Amniotic epithelial cell (primary cell): ENCODE measurements at regions not wholly inside any gene's neighbourhood (a gene's known extent, or its start where the extent isn't known, plus 50 kb on each side); places are given as distances from the start of the nearest gene placed in this dataset.

ENCODE experiments used
- DNase-seq: peaks from one replicate; pipeline ENCODE4 v3.0.0-alpha.2; 2010; ENCODE audit warnings: low read depth

DNA sequence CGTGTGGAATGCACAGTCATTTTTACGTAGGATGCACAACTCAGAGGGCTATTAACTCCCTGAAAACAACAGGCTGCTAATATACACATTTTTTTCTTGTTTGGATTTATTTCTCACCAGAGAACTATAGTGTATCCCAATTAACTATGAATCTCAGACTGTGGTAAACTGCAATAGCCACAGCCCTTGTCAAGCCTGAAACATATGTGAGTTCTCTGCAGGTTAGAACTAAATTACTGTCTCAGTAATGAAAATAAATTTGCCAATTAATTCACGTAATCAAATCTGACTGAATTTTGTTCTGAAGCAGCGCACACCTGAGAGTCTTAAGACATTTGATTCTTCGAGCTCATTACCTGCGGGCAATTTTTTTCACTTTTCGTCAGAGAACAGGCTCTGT is 318.6 kb downstream of the PMP22 start:
- DNase-seq, result no peak

DNA sequence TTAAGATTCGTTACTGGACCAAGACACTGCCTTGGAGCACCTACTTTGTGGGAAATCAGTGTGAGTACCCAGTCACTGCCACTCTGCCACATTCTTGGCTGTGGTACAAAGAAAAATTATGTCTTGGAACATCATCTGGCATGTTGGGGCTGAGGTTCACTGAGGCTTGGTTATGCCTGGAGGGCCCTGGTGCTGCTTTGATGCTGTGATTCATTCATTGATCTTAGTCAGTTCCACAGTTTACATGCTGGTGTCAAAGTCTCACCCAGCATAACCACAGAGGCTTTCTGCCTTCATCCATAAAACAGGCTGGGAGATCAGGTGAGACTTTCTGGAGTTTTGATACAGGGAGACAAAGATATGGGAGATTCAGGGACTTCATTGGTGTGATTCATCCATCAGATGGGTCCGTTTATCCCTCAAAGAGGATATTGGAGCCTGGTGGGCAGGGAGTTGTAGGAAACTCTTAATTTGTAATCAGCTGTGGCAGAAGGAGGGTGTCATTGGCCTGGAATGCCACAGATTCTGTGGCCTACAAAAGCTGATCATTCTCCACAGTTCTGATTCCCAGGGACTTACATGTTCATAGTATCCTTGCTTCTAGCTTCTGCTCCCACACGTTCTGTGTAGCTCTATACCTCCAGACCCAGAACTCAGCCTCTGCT is 322.5 kb downstream of the PMP22 start:
- no peak for DNase-seq

DNA sequence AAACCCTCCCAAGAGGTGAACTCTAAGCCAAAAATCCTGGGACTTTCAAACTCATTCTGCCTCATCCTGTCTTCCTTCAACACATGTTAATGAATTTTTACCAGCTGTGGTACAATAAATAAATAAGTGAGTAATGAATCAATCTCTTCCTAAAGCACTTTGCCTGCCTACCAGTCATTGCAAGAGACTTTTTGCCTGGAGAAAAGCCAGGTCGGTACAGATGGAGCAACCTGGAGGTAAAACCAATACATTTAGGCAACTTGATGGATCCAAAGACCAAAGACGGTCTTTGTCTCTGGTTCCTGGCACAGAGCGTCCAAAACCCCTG is 324.2 kb downstream of the PMP22 start:
- DNase-seq, result no peak

DNA sequence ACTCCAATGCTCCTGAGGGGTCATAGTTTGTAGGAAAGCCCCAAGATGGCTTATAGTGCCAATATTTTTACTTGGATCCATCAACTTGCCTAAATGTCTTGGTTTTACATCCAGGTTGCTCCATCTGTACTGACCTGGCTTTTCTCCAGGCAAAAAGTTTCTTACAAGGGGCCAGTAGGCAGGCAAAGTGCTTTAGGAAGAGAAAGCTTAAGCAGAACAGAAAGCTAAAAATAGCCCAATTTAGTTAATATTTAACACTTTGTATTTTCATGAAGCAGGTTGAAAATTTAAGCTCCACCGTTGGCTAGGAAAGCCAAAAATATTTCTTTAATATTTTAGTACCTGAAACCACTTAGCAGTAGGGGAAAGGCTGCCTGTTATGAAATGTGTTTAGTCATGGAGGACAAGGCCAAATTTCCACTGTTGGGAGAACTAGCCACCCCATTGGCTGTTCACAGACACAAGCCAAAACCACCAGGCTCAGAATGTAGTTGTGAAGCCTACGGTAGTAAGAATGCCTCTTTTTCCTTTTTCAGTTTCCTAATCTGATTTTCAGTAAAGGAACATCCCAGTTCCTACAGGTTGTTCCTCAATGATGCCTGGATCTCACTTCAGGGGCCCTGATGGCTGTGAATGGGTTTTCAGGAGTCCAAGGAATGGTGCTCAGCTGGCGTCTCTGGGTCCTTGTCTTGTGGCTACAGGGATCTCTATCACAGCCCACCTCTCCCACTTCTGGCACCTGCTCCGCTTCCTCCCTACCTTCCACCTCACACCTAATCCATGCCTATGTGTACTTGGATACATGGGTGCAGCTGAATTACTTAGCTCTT is 324.8 kb downstream of the PMP22 start:
- DNase-seq, result no peak

DNA sequence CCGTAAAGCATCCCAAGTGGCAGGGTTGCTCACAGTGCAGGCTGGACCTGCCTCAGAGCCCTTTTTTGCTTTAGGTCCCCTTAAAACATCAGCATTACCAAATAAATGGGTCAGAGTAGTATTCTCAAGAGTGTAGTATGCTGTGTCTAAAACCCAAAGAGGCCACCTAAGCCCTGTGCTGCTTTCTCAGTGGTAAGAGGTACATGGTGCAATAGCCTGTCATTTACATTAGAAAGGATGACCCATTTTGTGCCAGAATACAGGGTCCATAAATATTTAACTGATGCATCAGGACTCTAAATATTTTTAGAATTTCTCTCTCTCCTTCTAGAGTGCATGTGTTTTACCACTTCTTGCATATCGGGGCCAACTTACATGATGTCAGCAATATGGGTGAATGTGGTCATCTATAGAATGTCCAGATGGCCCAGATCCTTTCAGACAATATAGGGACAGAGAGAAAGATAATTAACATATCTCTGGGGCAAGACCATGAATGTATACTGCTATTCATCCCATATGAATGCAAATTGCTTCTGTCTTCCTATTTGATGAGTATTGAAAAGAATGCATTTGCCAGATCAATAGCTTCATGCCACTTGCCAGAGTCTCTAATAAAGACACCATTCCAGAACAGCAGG is 329.2 kb downstream of the PMP22 start:
- DNase-seq, result no peak

DNA sequence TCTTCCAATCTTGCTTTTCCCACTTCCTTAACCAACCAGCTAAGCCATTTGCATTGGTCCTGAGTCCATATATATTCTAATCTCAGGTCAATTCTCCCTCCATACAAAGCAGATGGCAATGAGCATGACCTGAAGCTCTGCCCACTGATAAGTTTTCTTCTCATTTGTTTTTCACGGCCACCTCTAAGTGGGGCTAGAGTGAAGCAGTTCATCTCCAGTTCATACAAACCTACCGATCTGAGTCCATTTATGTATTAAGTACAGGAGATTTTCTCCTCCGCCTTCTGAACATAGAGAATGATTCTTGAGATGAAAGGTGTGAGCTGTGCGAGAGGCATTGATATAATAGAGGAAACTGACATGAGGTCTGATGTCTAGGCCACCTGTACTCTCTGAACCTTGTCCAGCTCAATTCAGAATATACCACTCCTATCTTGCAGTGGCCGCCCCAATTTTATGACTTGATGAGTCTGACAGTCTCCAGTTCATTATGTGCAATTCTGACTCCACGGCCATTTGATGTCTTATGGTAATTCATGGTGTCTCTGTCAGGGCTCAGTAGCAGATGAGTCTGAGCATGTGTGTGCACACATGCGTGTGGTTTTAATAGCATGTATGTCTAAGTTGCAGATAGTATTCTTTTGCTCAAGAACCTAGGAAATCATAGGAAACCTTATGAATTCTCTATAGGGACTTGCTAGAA is 329.8 kb downstream of the PMP22 start:
- DNase-seq, result no peak

DNA sequence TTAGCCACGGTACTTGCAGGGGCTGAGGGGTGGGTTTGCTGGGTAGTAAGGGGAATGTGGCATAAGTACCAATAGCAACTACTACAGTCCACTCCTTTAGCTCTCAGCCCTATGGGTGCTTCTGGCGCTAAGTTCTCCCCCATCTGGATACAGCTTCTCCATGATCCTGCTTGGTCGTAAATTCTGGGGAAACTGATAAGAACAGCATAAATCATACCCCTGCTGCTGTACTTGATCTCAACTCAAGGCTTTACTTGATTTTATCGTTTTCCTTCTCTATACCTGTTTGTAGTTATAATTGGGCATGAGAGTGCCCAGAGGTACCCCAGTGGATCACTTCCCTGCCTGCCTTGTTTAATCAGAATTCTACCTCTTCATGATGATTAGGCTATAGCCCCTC is 331.4 kb downstream of the PMP22 start:
- DNase-seq, result no peak

DNA sequence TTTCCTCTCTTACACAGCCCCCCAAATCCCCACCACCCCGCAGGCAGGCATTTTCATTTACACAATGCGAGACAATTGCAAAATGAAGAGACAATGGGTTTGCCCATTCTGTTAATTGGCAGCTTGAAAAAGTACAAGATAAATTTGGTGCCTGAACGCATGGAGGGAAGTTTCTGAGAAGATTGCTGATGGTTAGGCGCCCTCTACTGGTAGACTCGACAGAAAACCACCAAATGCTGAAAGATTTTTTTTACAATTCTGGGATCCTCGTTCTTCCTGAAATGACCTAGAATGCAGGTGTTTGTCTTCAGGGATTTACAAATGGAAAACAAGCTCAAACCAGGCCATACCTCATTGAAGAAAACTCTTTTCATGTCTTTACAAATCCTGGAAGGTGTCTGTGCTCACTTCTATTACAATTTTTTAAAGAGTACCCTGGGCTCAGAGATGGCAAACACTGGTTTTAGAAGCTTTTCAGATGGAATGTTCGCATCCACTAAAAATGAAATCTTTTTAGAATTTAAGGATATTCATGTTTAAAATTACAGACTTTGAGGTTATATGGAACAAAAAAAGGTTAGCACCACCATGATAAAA is 338.5 kb downstream of the PMP22 start:
- peak; percentile 59 for DNase-seq

DNA sequence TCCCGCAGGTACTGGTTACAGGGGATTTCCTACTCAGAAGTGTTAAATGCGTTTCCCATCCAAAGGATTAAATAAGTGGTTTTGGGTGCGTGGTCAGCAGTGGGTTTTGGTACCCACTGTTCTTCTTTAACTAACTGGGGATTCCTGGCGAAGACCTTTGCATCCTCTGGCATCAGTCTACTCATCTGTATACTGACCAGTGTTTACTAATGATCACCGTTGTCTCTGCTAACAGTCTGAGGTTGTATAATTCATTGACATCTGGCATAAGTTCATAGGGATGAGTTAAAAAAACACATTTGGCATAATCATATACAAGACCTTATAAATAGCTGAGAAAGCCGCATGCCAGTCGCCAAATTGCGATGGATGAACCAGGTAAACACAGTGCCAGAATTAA is 339.1 kb downstream of the PMP22 start:
- no peak for DNase-seq

DNA sequence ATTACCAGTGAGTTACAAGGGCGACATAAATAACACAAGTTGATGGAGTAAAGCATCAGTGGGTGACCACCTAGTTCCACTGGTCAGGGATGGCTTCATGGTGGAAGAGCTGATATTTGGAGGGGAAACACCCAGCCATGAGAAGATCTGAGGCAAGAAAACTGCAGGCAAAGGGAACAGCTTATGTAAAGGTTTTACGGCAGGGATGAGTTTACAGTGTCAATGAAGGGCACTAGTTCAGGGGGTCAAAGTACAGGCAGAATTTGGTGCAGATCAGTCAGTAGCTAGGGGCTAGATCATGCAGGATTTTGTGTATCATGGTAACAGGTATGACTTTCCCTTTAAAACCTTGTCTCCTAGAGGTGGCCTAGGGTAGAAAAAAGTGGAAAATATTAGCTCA is 339.6 kb downstream of the PMP22 start:
- no peak for DNase-seq

DNA sequence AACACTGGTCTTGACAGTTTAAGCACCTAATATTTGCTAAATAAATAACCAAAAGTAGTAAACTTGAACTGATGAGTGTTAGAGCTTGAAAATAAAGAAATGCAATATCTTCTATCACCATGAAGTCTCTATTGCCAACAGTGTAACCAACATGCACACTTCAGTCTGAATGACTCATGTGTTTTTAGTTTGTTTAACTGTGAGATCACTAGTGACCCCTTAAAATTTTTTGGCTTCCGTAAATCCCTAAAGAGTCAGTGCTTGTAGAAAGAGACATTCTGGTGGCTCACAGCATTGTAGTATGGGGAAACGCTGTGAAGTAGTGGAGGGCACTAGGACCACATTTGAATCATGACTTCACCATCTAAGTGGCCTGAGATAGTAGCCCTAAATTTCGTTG is 341.1 kb downstream of the PMP22 start:
- DNase-seq, result no peak

DNA sequence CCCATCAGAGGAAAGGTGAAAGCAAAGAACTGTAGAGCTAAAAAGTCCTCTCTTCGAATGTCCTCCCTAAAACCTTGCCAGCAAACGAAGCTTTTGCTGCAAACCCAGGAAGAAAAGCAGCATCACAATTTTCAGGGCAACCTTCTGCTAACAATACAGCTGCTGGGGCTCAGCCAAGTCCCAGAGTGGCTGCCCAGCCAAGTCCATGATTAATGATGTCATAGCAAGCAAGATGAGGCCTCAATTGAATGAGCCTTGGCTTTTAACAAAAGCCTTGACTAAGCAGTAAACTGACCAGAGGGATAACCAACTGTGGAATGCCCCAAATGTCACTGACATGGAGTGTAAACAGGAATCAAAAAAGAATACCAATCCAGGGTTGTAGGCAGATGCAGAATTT is 342.7 kb downstream of the PMP22 start:
- no peak for DNase-seq

DNA sequence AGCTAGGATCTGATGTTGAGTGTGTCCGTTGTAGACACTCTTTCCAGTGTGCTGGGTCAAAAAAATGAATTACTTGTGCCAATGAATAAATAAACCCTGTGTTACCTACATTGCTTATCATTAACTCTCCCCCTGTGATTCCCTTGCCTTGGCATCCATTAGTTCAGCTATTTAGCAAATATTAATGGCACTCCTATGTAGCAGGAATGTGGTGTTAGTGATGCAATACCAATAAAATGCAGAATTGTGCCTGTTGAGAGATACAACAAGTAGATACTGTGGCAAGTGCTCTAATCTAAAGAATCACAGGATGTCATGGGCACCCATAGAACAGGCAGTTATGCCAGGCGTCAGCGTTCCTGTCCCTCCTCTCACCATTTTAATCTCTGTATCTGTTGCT is 343.2 kb downstream of the PMP22 start:
- no peak for DNase-seq

DNA sequence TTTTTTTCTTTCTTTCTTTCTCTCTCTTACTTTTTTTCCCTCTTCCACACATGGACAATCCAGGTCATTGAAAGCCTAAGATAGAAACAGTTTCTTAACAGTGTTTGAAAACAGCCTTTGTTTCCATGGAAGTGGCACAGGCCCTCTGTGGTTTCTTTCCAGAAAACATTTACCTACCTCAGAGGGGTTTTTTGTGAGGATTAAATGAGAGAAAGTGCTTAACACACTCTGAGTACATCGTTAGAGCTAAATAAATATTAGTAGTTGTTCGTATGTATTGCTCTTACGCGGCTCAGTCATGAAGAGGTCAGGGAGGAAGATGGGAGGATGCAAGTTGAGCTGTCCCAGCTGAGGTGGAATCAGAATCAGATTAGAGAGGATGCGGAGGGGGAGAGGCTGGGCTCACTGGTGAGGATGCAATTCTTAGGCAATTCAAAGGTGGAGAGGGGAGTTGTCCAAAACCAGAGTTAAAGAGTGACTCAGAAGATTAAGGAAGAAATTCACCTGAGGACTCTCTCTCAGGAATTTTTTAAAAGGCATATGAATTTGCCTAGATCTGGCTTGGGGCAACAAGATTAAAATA is 345.4 kb downstream of the PMP22 start:
- DNase-seq, result no peak

DNA sequence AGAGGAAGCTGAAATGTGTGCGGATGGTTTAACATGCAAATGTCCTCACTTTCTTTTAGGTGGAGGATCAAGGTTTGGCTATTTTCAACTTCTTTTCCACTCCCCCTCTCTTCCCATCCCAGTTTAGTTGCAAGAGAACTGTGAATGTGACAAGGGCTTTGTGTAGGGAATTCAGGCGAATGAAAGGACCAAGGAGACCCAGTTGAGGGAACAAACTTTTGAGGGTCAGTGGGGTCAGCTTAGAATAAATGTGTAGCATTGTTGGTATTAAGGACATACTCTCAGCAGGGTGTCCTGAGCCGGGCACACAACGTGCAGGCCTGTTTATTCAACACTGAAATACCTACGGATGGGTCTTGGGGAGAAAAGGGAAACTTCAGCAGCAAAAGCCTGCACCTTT is 346.0 kb downstream of the PMP22 start:
- DNase-seq, result no peak

DNA sequence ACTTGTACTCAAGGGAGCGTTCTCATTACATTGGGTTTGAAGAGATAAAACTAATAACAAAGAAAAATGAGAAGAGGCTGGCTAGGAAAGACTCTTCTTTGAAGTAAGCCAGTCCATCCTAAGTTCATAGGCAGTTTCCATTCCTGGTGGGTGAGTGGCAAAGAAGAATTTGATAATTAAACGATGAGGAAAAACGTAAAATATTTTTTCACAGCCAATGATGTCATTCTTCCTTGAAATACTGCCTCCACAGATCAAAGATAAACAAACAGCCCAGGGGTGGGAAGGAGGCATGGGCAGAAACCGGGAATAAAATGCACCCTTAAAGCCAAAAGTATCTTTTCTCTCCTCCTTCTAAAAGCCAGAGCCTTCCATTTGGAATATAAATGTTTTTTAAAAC is 346.6 kb downstream of the PMP22 start:
- DNase-seq, result peak; percentile 7

DNA sequence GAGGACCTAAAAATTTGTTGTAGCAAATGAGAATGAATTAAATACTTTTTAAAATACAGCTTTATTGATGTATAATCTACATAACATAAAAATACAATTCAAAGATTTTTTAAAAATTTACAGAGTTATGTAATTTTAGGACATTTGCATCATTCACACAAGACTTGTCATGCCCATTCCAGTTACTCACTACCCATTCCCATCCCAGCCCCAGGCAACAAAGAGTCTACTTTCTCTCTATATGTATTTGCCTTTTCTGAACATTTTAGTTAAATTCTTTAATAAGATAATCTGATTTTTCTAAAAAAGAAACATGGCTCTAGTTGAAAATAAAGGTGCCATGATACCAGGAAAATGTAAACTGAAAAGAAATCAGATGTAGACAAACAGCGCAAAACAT is 354.2 kb downstream of the PMP22 start:
- no peak for DNase-seq

DNA sequence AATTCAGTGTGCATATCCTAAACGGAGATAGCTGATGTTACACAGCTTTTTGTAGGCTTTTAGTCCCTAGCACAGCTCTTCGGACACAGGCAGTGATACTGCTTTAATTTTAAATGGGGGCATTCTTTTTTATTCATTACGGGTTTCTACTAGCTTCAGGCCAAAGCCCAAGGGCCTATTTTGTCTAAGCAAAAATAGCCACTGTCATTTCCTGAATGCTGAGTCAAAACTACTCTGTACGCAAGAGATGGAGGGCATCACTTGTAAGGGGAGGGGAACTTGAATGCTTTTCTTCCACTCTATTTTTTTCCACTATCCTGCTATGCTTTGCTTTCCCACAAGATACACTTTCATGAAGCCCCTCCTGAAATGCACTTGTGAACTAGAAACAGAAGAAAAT is 360.7 kb downstream of the PMP22 start:
- no peak for DNase-seq

DNA sequence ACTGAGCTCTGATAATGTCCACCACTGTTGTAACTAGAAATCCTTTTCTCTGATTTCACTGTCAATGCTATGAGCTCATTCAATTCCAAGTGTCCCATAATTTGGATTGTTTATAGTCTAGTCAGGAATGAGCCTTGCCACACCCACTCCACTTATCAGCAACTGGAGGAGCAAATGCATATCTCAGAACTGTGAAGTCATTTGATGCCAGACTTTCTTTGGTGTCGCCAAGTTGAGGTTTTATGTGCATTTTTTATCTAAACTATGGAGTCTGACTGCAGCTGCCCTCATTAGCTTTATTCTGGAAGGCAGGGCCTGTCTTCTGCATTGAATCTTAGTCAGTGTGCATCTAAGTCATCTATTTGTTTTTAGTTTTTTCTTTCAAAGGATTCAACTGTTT is 361.3 kb downstream of the PMP22 start:
- DNase-seq, result no peak

DNA sequence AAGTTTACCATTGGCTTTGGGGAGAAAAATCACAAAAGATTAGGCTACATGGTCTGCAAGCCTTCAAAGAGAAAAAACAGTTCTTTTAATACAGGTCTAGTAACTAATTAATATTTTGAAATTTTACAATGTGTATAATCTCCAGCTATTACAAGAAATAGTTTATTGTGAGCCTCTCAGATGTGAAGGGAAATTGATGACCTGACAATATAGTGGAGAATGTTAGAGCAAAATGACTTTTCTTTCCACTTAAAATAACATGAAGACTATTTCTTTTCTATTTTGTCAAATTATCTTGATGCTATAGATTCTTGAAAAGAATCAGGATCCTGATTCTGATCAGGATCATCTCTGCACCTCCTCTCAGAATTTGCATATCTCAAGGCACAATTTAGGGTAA is 362.3 kb downstream of the PMP22 start:
- DNase-seq, result no peak

DNA sequence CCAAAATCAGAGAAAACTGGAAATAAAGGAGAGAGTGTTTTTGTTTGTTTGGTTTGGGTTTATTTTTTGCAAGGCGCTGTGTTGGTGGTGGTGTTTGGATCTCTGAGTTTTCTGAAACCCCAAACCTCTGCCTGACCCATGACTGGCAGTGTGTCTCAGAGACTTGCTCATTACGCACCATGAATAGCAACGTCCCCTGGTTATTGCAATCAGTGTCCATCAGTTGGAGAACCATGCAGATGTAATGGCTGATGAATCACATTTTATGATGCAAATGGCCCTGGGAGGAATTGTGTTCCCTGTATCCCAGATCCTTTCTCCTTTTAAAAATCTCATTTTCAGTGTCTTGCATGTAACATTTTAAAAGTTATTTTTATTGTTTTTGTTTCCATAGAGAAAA is 362.8 kb downstream of the PMP22 start:
- DNase-seq, result no peak

DNA sequence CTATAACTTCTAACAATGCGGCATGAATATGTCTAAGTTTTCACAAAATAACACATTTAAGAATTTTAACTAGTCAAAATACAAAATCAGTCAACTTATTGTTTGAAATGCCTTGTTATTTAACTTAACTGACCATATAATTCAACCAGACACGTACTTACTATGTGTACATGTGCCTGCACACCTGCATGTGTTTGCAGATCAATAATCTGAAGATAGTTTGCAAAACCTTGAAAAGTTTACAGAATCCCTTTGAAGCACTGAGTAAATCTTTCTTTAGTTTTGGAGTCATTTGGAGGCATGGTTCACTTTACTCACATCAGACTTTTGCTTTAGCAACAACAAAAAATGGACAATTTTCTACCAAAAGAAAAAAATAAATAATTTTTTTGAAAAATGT is 363.8 kb downstream of the PMP22 start:
- DNase-seq, result no peak
